ENCODE measurements at regions not wholly inside any gene's neighbourhood (a gene's known extent, or its start where the extent isn't known, plus 50 kb on each side); places are given as distances from the start of the nearest gene placed in this dataset.

- no peaks in the 10 kb centered on the region for H3K4me1 ChIP-seq
- no peak overlapping the region for H3K4me3 ChIP-seq
- H3K27me3 ChIP-seq = no peaks in the 10 kb centered on the region
- no peak overlapping the region for H3K27ac ChIP-seq
- no peaks in the 10 kb centered on the region for H3K9me3 ChIP-seq
- no peak for DNase-seq
- no peaks in the 10 kb centered on the region for H3K36me3 ChIP-seq
- 79% methylated on average over 7 of the region's 7 CpGs for WGBS, 2 donors
- intact Hi-C loops (cut with DNase I) = no loop called here
- TF ChIP-seq POLR2A (IDR thresholded peaks at IDR 0.05) (no peak), EP300 (IDR thresholded peaks at IDR 0.05) (no peak), CTCF (IDR thresholded peaks at IDR 0.05) (no peak), POLR2AphosphoS5 (IDR thresholded peaks at IDR 0.05) (no peak)
Observed at GRCh38 chr1:217348960-217349664, 281.8 kb downstream of the GPATCH2 start.

- H3K4me1 ChIP-seq = no peaks in the 10 kb centered on the region
- no peaks in the 10 kb centered on the region for H3K27me3 ChIP-seq
- no peaks in the 10 kb centered on the region for H3K36me3 ChIP-seq
- H3K9me3 ChIP-seq = no peaks in the 10 kb centered on the region
- 95 to 99% methylated on average over 1 of the region's 1 CpG for WGBS, 2 donors
- DNase-seq = no peak
- no peak overlapping the region for H3K4me3 ChIP-seq
- no peak overlapping the region for H3K27ac ChIP-seq
- TF ChIP-seq POLR2A (IDR thresholded peaks at IDR 0.05) (no peak), CTCF (IDR thresholded peaks at IDR 0.05) (no peak), EP300 (IDR thresholded peaks at IDR 0.05) (no peak), POLR2AphosphoS5 (IDR thresholded peaks at IDR 0.05) (no peak)
- intact Hi-C loops (cut with DNase I) = no loop called here
Observed at GRCh38 chr1:217344712-217345111, 286.2 kb downstream of the GPATCH2 start.

GRCh38 chr1:217343907-217344306 lies 287.0 kb downstream of the GPATCH2 start:
- no peak for DNase-seq
- Histone ChIP-seq H3K27ac (no peak overlapping the region), H3K36me3 (no peaks in the 10 kb centered on the region), H3K4me1 (no peaks in the 10 kb centered on the region), H3K9me3 (no peaks in the 10 kb centered on the region), H3K4me3 (no peak overlapping the region), H3K27me3 (no peaks in the 10 kb centered on the region)
- TF ChIP-seq CTCF (IDR thresholded peaks at IDR 0.05) = no peak
- TF ChIP-seq POLR2AphosphoS5 (IDR thresholded peaks at IDR 0.05) = no peak
- TF ChIP-seq EP300 (IDR thresholded peaks at IDR 0.05) = no peak
- TF ChIP-seq POLR2A (IDR thresholded peaks at IDR 0.05) = no peak
- 86 to 87% methylated on average over 8 of the region's 8 CpGs for WGBS, 2 donors
- intact Hi-C loops (cut with DNase I) = no loop called here

GRCh38 chr1:217342105-217342504 lies 288.8 kb downstream of the GPATCH2 start:
- Histone ChIP-seq H3K27ac (no peak overlapping the region), H3K4me3 (no peak overlapping the region), H3K27me3 (no peaks in the 10 kb centered on the region), H3K4me1 (no peaks in the 10 kb centered on the region), H3K36me3 (no peaks in the 10 kb centered on the region), H3K9me3 (no peaks in the 10 kb centered on the region)
- intact Hi-C loops (cut with DNase I) = no loop called here
- no peak for DNase-seq
- TF ChIP-seq POLR2AphosphoS5 (IDR thresholded peaks at IDR 0.05) (no peak), EP300 (IDR thresholded peaks at IDR 0.05) (no peak), POLR2A (IDR thresholded peaks at IDR 0.05) (no peak), CTCF (IDR thresholded peaks at IDR 0.05) (no peak)

- DNase-seq = no peak
- 94 to 97% methylated on average over 4 of the region's 4 CpGs for WGBS, 2 donors
- intact Hi-C loops (cut with DNase I) = no loop called here
Observed at GRCh38 chr1:217336724-217337123, 294.2 kb downstream of the GPATCH2 start.

More at GRCh38 chr1:217336724-217337123, 294.2 kb downstream of the GPATCH2 start:
- TF ChIP-seq POLR2AphosphoS5 (IDR thresholded peaks at IDR 0.05) (no peak), POLR2A (IDR thresholded peaks at IDR 0.05) (no peak), EP300 (IDR thresholded peaks at IDR 0.05) (no peak), CTCF (IDR thresholded peaks at IDR 0.05) (no peak)
- H3K36me3 ChIP-seq = no peaks in the 10 kb centered on the region
- no peaks in the 10 kb centered on the region for H3K9me3 ChIP-seq
- no peak overlapping the region for H3K4me3 ChIP-seq
- no peak overlapping the region for H3K27ac ChIP-seq
- peaks cover 0 to 12% (median 9%) of the 10 kb centered on the region in 4 donors for H3K4me1 ChIP-seq
- no peaks in the 10 kb centered on the region for H3K27me3 ChIP-seq
